ENCODE measurements at regions not wholly inside any gene's neighbourhood (a gene's known extent, or its start where the extent isn't known, plus 50 kb on each side); places are given as distances from the start of the nearest gene placed in this dataset.

- Histone ChIP-seq H3K9me2 (ENCODE audit: insufficient read depth, low read length) (no peaks in the 10 kb centered on the region), H3K9me3 (ENCODE audit: low read length) (no peaks in the 10 kb centered on the region), H3K4me3 (ENCODE audit: low read depth, low read length, poor library complexity, severe bottlenecking) (no peak overlapping the region), H3K79me2 (ENCODE audit: insufficient read depth, low read depth, low read length) (no peaks in the 10 kb centered on the region), H3K4me2 (ENCODE audit: low read length) (no peak overlapping the region), H4K20me1 (ENCODE audit: insufficient read depth, low read length) (no peaks in the 10 kb centered on the region), H3K4me1 (ENCODE audit: insufficient read depth, low read length, poor library complexity, severe bottlenecking) (no peaks in the 10 kb centered on the region), H2AFZ (ENCODE audit: low read length) (no peak overlapping the region), H3K27ac (ENCODE audit: low read depth, low read length, poor library complexity, severe bottlenecking) (no peak overlapping the region), H3K36me3 (ENCODE audit: insufficient read depth, low read length) (no peaks in the 10 kb centered on the region)
- CTCF ChIA-PET (ENCODE audit: unreplicated experiment), result no interaction called here
- intact Hi-C loops (cut with micrococcal nuclease; ENCODE audit: unreplicated experiment), result no loop called here
- no peak for DNase-seq (ENCODE audit: low spot score)
- POLR2A ChIA-PET, result interaction anchor here (0.8 kb wide), 1 partner anchor 114 kb away, joined by 3 read pairs; no protein-coding TSS in a partner anchor
- TF ChIP-seq CTCF (conservative IDR thresholded peaks at IDR 0.05; ENCODE audit: low read length), result no peak
- TF ChIP-seq EZH2phosphoT487 (IDR thresholded peaks at IDR 0.05; ENCODE audit: borderline replicate concordance, low read depth, low read length), result no peak
- no TSS peak for BruUV-seq (replicated peaks)
Observed at GRCh38 chr18:60117321-60117720, 217.5 kb downstream of the PMAIP1 start.

GRCh38 chr18:60113396-60113795 lies 213.6 kb downstream of the PMAIP1 start:
- CTCF ChIA-PET (ENCODE audit: unreplicated experiment), result no interaction called here
- POLR2A ChIA-PET, result no interaction called here
- intact Hi-C loops (cut with micrococcal nuclease; ENCODE audit: unreplicated experiment), result no loop called here

GRCh38 chr18:60112369-60112768 lies 212.6 kb downstream of the PMAIP1 start:
- Histone ChIP-seq H3K9me2 (ENCODE audit: insufficient read depth, low read length) (no peaks in the 10 kb centered on the region), H3K9me3 (ENCODE audit: low read length) (no peaks in the 10 kb centered on the region), H3K4me2 (ENCODE audit: low read length) (no peak overlapping the region), H3K27ac (ENCODE audit: low read depth, low read length, poor library complexity, severe bottlenecking) (no peak overlapping the region), H3K36me3 (ENCODE audit: insufficient read depth, low read length) (no peaks in the 10 kb centered on the region), H3K79me2 (ENCODE audit: insufficient read depth, low read depth, low read length) (no peaks in the 10 kb centered on the region), H4K20me1 (ENCODE audit: insufficient read depth, low read length) (no peaks in the 10 kb centered on the region), H2AFZ (ENCODE audit: low read length) (no peak overlapping the region), H3K4me1 (ENCODE audit: insufficient read depth, low read length, poor library complexity, severe bottlenecking) (no peaks in the 10 kb centered on the region), H3K4me3 (ENCODE audit: low read depth, low read length, poor library complexity, severe bottlenecking) (no peak overlapping the region)
- BruUV-seq (replicated peaks), result no TSS peak
- DNase-seq (ENCODE audit: low spot score), result no peak
- TF ChIP-seq EZH2phosphoT487 (IDR thresholded peaks at IDR 0.05; ENCODE audit: borderline replicate concordance, low read depth, low read length) (no peak), CTCF (conservative IDR thresholded peaks at IDR 0.05; ENCODE audit: low read length) (no peak)
- intact Hi-C loops (cut with micrococcal nuclease; ENCODE audit: unreplicated experiment), result no loop called here
- POLR2A ChIA-PET, result interaction anchor here (1.5 kb wide), 1 partner anchor 9 kb away, joined by 3 read pairs; no protein-coding TSS in a partner anchor
- CTCF ChIA-PET (ENCODE audit: unreplicated experiment), result no interaction called here

More at GRCh38 chr18:60113396-60113795, 213.6 kb downstream of the PMAIP1 start:
- H3K4me1 ChIP-seq (ENCODE audit: insufficient read depth, low read length, poor library complexity, severe bottlenecking), result no peaks in the 10 kb centered on the region
- H3K79me2 ChIP-seq (ENCODE audit: insufficient read depth, low read depth, low read length), result no peaks in the 10 kb centered on the region
- H3K4me3 ChIP-seq (ENCODE audit: low read depth, low read length, poor library complexity, severe bottlenecking), result no peak overlapping the region
- no peak overlapping the region for H3K27ac ChIP-seq (ENCODE audit: low read depth, low read length, poor library complexity, severe bottlenecking)
- no peaks in the 10 kb centered on the region for H3K36me3 ChIP-seq (ENCODE audit: insufficient read depth, low read length)
- DNase-seq (ENCODE audit: low spot score), result no peak
- no peak overlapping the region for H3K4me2 ChIP-seq (ENCODE audit: low read length)
- no peak overlapping the region for H2AFZ ChIP-seq (ENCODE audit: low read length)
- BruUV-seq (replicated peaks), result no TSS peak
- H4K20me1 ChIP-seq (ENCODE audit: insufficient read depth, low read length), result no peaks in the 10 kb centered on the region
- H3K9me3 ChIP-seq (ENCODE audit: low read length), result no peaks in the 10 kb centered on the region
- TF ChIP-seq CTCF (conservative IDR thresholded peaks at IDR 0.05; ENCODE audit: low read length) (no peak), EZH2phosphoT487 (IDR thresholded peaks at IDR 0.05; ENCODE audit: borderline replicate concordance, low read depth, low read length) (no peak)
- H3K9me2 ChIP-seq (ENCODE audit: insufficient read depth, low read length), result no peaks in the 10 kb centered on the region
